GM21825 (cell line): ENCODE measurements at regions not wholly inside any gene's neighbourhood (a gene's known extent, or its start where the extent isn't known, plus 50 kb on each side); places are given as distances from the start of the nearest gene placed in this dataset.
"Not testable (repeated sequence)": the region's sequence is repeated elsewhere in the genome, so short reads cannot be mapped to it uniquely, and the experiment has no call there.

Experiments used
- ATAC-seq: cut with Tn5 transposase; IDR thresholded peaks from one replicate; pipeline ENCODE4 v1.9.1; 2021; ENCODE audit warnings: mild to moderate bottlenecking, moderate library complexity; ENCODE audit not compliant: unreplicated experiment

GRCh38 chr12:42744539-42745182, 155.1 kb upstream of the PRICKLE1 start:
- no peak for ATAC-seq

GRCh38 chr12:42742716-42743115, 153.2 kb upstream of the PRICKLE1 start:
- ATAC-seq: no peak

GRCh38 chr12:42741771-42742510, 152.4 kb upstream of the PRICKLE1 start:
- ATAC-seq: no peak

- no peak for ATAC-seq
Measured at GRCh38 chr12:42741091-42741490, 151.5 kb upstream of the PRICKLE1 start.

- no peak for ATAC-seq
Measured at GRCh38 chr12:42737398-42737797, 147.9 kb upstream of the PRICKLE1 start.

- ATAC-seq: no peak
Measured at GRCh38 chr12:42735861-42736361, 146.4 kb upstream of the PRICKLE1 start.

GRCh38 chr12:42733911-42734310, 144.4 kb upstream of the PRICKLE1 start:
- no peak for ATAC-seq

GRCh38 chr12:42732908-42733411, 143.4 kb upstream of the PRICKLE1 start:
- no peak for ATAC-seq

- no peak for ATAC-seq
Measured at GRCh38 chr12:42730291-42730690, 140.7 kb upstream of the PRICKLE1 start.

GRCh38 chr12:42729535-42729900, 140.0 kb upstream of the PRICKLE1 start:
- ATAC-seq: no peak

- no peak for ATAC-seq
Measured at GRCh38 chr12:42728770-42729534, 139.4 kb upstream of the PRICKLE1 start.

GRCh38 chr12:42728287-42728686, 138.7 kb upstream of the PRICKLE1 start:
- no peak for ATAC-seq

GRCh38 chr12:42725809-42726208, 136.3 kb upstream of the PRICKLE1 start:
- ATAC-seq: no peak

GRCh38 chr12:42716491-42716891, 126.9 kb upstream of the PRICKLE1 start:
- no peak for ATAC-seq

- ATAC-seq: not testable (repeated sequence)
Measured at GRCh38 chr12:42713566-42713965, 124.0 kb upstream of the PRICKLE1 start.

GRCh38 chr12:42708374-42708773, 118.8 kb upstream of the PRICKLE1 start:
- not testable (repeated sequence) for ATAC-seq

- no peak for ATAC-seq
Measured at GRCh38 chr12:42707312-42708226, 118.0 kb upstream of the PRICKLE1 start.

- no peak for ATAC-seq
Measured at GRCh38 chr12:42706321-42706720, 116.8 kb upstream of the PRICKLE1 start.

- no peak for ATAC-seq
Measured at GRCh38 chr12:42705863-42706262, 116.3 kb upstream of the PRICKLE1 start.

GRCh38 chr12:42704810-42705401, 115.4 kb upstream of the PRICKLE1 start:
- ATAC-seq: no peak
